Upper lobe of left lung (tissue), 6 donors: ENCODE measurements at regions not wholly inside any gene's neighbourhood (a gene's known extent, or its start where the extent isn't known, plus 50 kb on each side); places are given as distances from the start of the nearest gene placed in this dataset.
"Not testable (repeated sequence)": the region's sequence is repeated elsewhere in the genome, so short reads cannot be mapped to it uniquely, and the experiment has no call there.

Experiments used
- ATAC-seq, 2 donors: fragments of 200-7000 bp; cut with Tn5 transposase; one replicate each; pipeline ENCODE4 v1.9.1; 2022; ENCODE audit warnings: mild to moderate bottlenecking in 2 of 2, moderate library complexity in 2 of 2; ENCODE audit not compliant: low FRiP score in 2 of 2
- DNase-seq, 2 donors: peaks; one replicate each; pipeline ENCODE4 v3.0.0-alpha.2; 2019 to 2020
- H3K27ac ChIP-seq, 4 donors: fragments of 200-600 bp; sonication (generic); one replicate each; pipeline ENCODE4 v1.5.1; 2016 to 2019
- H3K27me3 ChIP-seq, 4 donors: fragments of 200-600 bp; sonication (generic); one replicate each; pipeline ENCODE4 v1.5.1; 2017 to 2019
- H3K36me3 ChIP-seq, 4 donors: fragments of 200-600 bp; sonication (generic); one replicate each; pipeline ENCODE4 v1.5.1; 2016 to 2019
- H3K4me1 ChIP-seq, 4 donors: fragments of 200-600 bp; sonication (generic); one replicate each; pipeline ENCODE4 v1.5.1; 2018 to 2019
- H3K4me3 ChIP-seq, 4 donors: fragments of 200-600 bp; sonication (generic); one replicate each; pipeline ENCODE4 v1.5.1; 2017 to 2019; ENCODE audit warnings: mild to moderate bottlenecking in 2 of 4, moderate library complexity in 1 of 4
- H3K9me3 ChIP-seq, 4 donors: fragments of 200-600 bp; sonication (generic); one replicate each; pipeline ENCODE4 v1.5.1; 2018 to 2019
- EP300 ChIP-seq, 4 donors: sonication (generic); formaldehyde crosslinking; IDR thresholded peaks; one replicate each; pipeline ENCODE4 v1.5.1; 2017; ENCODE audit warnings: antibody characterized with exemption in 4 of 4, control low read depth in 2 of 4
- POLR2A ChIP-seq, 4 donors: fragments of 450-650 bp; IDR thresholded peaks; one replicate each; pipeline ENCODE4 v1.5.1; 2016 to 2017; ENCODE audit warnings: antibody characterized with exemption in 4 of 4, mild to moderate bottlenecking in 2 of 4
- POLR2AphosphoS5 ChIP-seq, 2 donors: sonication (generic); formaldehyde crosslinking; IDR thresholded peaks; one replicate each; pipeline ENCODE4 v1.5.1; 2017; ENCODE audit warnings: antibody characterized with exemption in 2 of 2
- WGBS, 2 donors: methylation state at CpG; one replicate each; pipeline ENCODE4 v1.1.5; 2017 to 2018; 5-methylcytosine and 5-hydroxymethylcytosine counted together
- TF ChIP-seq, protein P1 (sequence below), 6 experiments: fragments of 450-650 bp in 4 of 6; fragments of 200-600 bp in 2 of 6; sonication (generic) in 2 of 6; IDR thresholded peaks; one replicate each; pipeline ENCODE4 v1.5.1; 2016 to 2019; ENCODE audit warnings: antibody characterized with exemption in 6 of 6
- donor health status: DM: no; HTN: no; CAD: no; lungs with moderate emphysema.
- donor health status: DM: no; HTN: yes; CAD: no; lungs with severe emphysema.

DNA sequence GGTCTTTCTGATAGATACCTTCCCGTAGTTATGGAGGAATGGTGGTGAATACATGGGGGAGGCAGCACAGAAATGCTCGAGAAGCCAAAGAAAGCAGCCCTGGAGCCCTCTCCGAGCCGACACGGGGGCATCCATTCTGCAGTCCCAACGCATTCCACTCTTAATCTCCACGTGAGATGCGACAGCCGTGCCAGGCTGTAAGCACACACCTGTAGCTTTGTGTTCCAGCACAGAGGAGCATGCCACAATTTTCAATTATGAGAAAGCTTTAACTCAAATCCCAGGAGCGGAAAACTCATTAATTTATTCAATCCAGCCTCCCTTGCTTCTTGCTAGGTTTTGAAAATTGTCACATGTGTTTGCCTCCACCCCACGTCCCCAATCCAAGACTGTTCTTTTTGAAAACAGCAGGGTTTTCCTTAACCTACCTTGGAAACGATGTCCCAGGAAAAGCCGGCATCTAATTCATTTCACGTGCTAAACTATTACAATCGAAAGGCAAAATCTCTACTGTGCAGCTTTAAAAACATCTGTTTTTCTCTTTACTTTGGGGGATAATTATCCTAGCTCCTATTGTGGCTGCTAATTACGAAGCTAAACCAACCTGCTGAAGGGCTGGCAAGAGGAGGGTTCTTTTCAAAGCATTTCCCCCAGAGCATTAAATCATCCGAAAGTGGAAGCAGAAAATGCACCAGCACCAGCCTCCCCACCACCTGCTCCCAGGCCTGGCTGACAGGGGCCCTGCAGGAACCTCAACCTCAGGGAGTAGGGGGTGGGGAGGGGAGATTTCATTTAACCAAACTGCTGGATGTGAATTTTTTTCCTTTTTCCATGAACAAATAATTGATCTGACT is 56.0 kb upstream of the CHST15 start:
- no peaks in the 10 kb centered on the region for H3K9me3 ChIP-seq
- no peak overlapping the region for H3K4me3 ChIP-seq
- WGBS, 2 donors, result 76 to 79% methylated on average over 17 of the region's 17 CpGs
- no peaks in the 10 kb centered on the region for H3K36me3 ChIP-seq
- no peak overlapping the region for H3K27ac ChIP-seq
- TF ChIP-seq, protein P1, sequence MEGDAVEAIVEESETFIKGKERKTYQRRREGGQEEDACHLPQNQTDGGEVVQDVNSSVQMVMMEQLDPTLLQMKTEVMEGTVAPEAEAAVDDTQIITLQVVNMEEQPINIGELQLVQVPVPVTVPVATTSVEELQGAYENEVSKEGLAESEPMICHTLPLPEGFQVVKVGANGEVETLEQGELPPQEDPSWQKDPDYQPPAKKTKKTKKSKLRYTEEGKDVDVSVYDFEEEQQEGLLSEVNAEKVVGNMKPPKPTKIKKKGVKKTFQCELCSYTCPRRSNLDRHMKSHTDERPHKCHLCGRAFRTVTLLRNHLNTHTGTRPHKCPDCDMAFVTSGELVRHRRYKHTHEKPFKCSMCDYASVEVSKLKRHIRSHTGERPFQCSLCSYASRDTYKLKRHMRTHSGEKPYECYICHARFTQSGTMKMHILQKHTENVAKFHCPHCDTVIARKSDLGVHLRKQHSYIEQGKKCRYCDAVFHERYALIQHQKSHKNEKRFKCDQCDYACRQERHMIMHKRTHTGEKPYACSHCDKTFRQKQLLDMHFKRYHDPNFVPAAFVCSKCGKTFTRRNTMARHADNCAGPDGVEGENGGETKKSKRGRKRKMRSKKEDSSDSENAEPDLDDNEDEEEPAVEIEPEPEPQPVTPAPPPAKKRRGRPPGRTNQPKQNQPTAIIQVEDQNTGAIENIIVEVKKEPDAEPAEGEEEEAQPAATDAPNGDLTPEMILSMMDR (IDR thresholded peaks at IDR 0.05), result no peak
- no peak for TF ChIP-seq POLR2AphosphoS5 (IDR thresholded peaks at IDR 0.05)
- peaks cover 24 to 36% (median 25%) of the 10 kb centered on the region in 4 donors for H3K4me1 ChIP-seq
- DNase-seq (no peak), ATAC-seq (no peak)
- no peaks in the 10 kb centered on the region for H3K27me3 ChIP-seq

DNA sequence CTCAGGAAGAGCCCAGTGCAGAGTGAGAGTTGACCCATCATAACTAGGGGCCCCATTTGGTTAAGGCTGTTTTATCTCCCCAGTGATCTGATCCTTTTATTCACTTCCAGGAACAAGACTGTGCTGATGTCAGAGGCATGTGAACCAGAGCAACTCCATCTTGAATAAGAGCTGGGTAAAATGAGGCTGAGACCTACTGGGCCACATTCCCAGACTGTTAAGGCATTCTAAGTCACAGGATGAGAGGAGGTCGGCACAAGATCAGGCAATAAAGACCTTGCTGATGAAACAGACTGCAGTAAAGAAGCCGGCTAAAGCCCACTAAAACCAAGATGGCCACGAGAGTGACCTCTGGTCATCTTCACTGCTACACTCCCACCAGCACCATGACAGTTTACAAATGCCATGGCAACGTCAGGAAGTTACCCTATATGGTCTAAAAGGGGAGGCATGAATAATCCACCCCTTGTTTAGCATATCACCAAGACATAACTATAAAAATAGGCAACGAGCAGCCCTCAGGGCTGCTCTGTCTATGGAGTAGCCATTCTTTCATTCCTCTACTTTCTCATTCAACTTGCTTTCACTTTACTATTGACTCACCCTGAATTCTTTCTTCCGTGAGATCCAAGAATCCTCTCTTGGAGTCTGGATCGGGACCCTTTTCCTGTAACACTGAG is 55.3 kb upstream of the CHST15 start:
- DNase-seq, H3K9me3 ChIP-seq, H3K36me3 ChIP-seq, H3K4me3 ChIP-seq, ATAC-seq, H3K27me3 ChIP-seq, H3K27ac ChIP-seq: not testable (repeated sequence)
- H3K4me1 ChIP-seq, result peaks cover 24 to 37% (median 27%) of the 10 kb centered on the region in 4 donors
- 90% methylated on average over 7 of the region's 7 CpGs for WGBS, 2 donors

DNA sequence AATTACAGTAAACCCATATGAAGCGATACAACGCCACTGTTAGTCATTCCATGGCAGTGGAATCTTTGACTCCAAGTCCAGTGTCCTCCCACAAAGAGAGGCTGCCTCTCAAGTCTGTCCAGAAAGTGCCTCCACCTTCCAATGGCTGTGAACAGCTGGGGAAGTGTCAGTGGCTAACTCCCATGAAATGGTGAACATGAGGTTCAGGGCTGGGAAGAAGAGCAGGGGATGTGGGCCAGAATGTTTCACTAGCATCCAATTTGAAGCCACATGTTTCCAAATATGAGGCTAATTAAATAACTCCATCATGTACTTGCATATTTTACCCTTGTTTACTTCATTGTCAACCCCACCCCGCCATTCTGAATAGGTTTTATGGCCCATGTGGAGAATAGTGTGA is 53.1 kb upstream of the CHST15 start:
- 89 to 93% methylated on average over 3 of the region's 3 CpGs for WGBS, 2 donors
- DNase-seq (no peak), ATAC-seq (no peak)
- peaks cover 5 to 15% (median 11%) of the 10 kb centered on the region in 4 donors for H3K4me1 ChIP-seq
- H3K9me3 ChIP-seq, result no peaks in the 10 kb centered on the region
- H3K36me3 ChIP-seq, result no peaks in the 10 kb centered on the region
- TF ChIP-seq POLR2AphosphoS5 (IDR thresholded peaks at IDR 0.05) (no peak), POLR2A (IDR thresholded peaks at IDR 0.05) (no peak), EP300 (IDR thresholded peaks at IDR 0.05) (no peak)
- TF ChIP-seq, protein P1 (IDR thresholded peaks at IDR 0.05), result no peak
- H3K4me3 ChIP-seq, result no peak overlapping the region
- H3K27me3 ChIP-seq, result no peaks in the 10 kb centered on the region
- peak overlapping the region in 1 of 4 donors; percentile 15 for H3K27ac ChIP-seq

DNA sequence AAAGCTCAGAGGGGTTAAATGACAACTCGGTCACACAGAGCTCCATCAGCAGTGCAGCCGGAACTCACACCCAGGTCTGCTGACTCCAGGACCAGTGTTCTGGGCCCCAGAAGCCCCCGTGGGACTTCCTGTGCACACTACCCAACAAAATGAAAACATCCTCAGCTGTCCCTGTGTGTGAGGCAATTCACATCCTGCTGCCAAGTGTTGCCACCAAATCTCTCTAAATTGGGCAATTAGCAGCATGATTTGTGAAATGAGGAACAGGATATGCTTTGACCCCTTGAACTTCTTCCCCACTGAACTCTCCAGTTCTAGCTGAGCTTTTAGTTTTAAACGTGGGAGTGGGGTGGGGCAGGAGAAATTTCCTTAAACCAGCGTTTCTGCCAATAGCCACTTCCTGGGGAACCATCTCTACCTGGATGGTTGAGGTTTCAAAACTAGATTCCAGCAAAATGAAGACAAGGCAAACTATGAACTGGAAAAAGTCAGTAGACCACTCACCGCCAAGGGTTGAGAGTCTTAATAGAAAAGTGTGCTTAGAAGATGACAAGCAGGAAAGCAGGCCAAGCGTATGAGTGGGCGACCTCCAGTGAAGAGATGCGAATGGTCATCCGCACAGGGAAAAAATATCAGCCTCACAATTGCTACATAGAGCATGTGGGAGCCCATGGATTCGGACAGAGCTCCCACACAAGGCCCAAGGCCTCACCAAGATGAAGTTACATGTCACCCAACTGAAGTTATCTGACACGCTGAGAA is 51.9 kb upstream of the CHST15 start:
- no peak overlapping the region for H3K4me3 ChIP-seq
- peak overlapping the region; percentile 59 to 81 (median 73) for H3K27ac ChIP-seq
- H3K27me3 ChIP-seq, result no peaks in the 10 kb centered on the region
- H3K9me3 ChIP-seq, result peaks cover 0 to 3% (median 0%) of the 10 kb centered on the region in 4 donors
- TF ChIP-seq POLR2A (IDR thresholded peaks at IDR 0.05) (peak in 1 of 4 donors; percentile 28), POLR2AphosphoS5 (IDR thresholded peaks at IDR 0.05) (peak; percentile 87 to 99), EP300 (IDR thresholded peaks at IDR 0.05) (peak in 3 of 4 donors; percentile 29 to 84 (median 80))
- TF ChIP-seq, protein P1 (IDR thresholded peaks at IDR 0.05), result no peak
- peaks cover 5 to 15% (median 11%) of the 10 kb centered on the region in 4 donors for H3K4me1 ChIP-seq
- no peaks in the 10 kb centered on the region for H3K36me3 ChIP-seq
- 64 to 74% methylated on average over 11 to 12 of the region's 12 CpGs for WGBS, 2 donors
- ATAC-seq (peak; percentile 84 to 89), DNase-seq (peak in 1 of 2 donors; percentile 80)

DNA sequence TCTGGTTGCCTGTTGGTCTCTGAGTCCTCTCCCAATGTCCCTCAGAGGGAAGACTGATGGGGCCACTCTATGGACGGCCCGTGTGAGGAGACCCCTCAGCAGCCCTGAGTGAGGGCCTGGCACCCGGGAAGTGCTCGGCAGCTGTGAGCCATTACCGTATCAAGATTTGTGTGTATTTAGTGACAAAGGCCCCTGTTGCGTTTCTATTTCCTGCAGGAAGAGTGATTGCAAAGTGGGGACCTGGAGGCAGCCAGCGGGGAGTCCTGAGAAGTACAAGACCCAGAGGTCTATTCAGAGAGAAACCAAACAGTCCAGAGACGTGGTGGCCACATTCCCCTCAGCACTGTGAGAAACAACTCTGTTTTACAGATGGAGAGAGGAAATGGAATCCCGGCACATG is 51.1 kb upstream of the CHST15 start:
- Histone ChIP-seq H3K9me3 (peaks cover 0 to 3% (median 0%) of the 10 kb centered on the region in 4 donors), H3K4me3 (no peak overlapping the region), H3K27ac (peak overlapping the region; percentile 59 to 81 (median 73)), H3K4me1 (peaks cover 5 to 15% (median 11%) of the 10 kb centered on the region in 4 donors), H3K36me3 (no peaks in the 10 kb centered on the region), H3K27me3 (no peaks in the 10 kb centered on the region)
- WGBS, 2 donors, result 62 to 67% methylated on average over 9 of the region's 9 CpGs
- TF ChIP-seq EP300 (IDR thresholded peaks at IDR 0.05), result no peak
- TF ChIP-seq, protein P1 (IDR thresholded peaks at IDR 0.05), result no peak
- no peak for TF ChIP-seq POLR2A (IDR thresholded peaks at IDR 0.05)
- no peak for TF ChIP-seq POLR2AphosphoS5 (IDR thresholded peaks at IDR 0.05)
- ATAC-seq (peak in 1 of 2 donors; percentile 4), DNase-seq (no peak)
